SHP77 (cell line): ENCODE measurements at regions not wholly inside any gene's neighbourhood (a gene's known extent, or its start where the extent isn't known, plus 50 kb on each side); places are given as distances from the start of the nearest gene placed in this dataset.

Source experiments
- DNase-seq, 2 experiments: peaks; one replicate each; lab custom pipeline; 2025; lab: John Stamatoyannopoulos, UW

- DNase-seq, result no peak
Observed at GRCh38 chr12:123077298-123078119, 73.4 kb downstream of the PITPNM2 start.

- DNase-seq, result no peak
Observed at GRCh38 chr12:123076604-123077297, 74.1 kb downstream of the PITPNM2 start.

DNA sequence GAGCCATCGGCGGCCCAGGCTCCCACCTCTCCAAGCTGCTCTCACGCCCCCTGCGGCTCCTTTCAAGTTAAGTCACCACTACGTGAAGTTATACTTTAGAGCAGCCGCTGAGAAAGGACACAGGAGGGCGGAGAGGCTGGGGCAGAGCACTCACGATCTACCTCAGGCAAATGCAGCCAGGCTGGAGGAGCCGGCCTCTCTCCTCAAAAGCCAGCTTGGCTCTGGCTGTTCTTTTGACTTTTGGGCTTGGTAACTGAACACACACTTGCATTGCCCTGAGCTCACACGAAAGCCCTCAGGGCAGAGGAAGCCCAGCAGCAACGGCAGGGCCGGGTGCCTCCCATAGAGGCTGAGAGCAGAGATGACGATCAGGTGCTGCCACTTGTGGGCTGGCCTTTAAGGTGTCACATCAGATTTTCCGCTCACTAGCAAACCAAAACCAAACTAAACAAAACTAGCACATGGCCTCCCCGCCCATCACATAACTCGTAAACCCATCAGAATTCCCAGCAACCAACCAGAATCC is 75.2 kb downstream of the PITPNM2 start:
- DNase-seq, result no peak

DNA sequence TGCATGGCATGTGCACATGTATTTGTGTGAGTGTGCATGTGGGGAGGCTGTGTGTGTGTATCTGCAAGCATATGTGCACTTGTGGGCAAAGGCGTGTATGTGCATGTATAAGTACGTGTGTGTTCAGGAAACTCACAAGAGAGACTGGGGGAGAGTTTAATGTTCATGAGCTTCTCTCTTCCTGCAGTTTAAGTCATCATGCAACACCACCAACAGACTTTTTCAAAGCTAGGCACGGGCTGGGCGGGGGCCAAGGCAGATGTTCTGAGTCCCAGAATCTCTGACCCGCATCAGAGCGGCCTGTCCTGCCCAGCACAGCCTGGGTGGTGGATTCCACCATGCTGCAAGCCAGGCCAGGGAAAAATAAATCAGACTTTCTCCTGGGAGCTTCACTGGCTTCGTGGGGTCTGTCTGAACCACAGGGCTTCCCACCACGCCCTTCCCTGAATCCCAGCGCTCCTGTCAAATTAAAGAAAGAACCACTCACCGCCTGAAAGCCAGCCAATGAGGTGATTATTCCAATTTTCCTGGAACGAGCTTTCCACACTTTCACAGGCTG is 75.7 kb downstream of the PITPNM2 start:
- DNase-seq, result no peak

DNA sequence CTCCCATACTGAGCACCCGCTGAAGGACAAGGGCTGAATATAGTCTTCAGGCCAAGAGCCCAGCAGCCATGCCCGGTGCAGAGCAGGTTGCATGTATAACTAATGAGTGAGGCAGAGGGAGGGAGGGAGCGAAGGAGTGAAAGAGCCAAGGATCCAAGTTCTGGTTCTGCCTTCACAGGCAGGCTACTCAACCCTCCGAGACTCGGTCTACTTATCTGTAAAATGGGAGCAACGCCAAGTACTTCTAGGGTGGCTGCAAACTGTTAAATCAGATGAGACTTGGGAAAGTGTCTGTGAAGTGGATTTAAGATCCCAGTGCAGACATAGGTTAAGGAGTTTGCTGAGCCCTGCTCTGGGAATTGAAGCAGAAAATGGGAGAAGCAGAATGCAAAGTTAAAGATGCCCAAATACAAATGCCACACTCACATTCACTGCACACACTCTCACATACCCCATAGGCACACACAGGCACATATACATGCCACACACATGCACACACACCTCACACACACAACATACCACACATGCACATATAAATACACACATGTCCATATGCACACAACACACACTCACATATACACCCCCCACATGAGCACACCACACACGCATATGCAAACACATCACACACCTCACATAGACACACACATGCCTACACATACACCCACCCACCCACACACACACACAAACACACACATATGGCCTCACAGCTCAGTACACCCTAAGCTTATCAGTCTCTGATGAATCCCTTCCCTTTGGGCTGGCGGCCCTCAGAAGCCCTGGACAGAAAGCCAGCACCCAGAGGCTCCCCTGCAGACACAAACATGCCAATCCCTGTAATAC is 76.7 kb downstream of the PITPNM2 start:
- no peak for DNase-seq

- no peak for DNase-seq
Observed at GRCh38 chr12:123073292-123073691, 77.6 kb downstream of the PITPNM2 start.

DNA sequence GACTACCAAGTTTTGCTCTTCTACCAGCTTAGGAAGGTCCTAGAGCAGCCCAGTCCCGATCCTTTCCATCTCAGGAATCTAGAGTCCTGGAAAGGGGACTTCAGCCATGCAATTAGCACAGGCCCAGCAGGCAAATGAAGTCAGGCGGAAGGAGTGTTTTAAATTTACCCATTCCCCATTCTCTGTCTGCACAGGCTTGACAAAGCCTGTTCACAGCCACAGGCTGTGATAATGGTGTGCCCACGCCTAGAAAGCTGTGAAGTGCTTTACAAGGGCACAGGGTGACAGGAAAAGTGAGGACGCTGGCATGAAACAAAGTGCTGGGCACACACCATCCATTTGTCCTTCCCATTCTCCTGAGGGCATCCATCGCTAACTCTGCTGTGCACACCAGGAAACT is 79.0 kb downstream of the PITPNM2 start:
- no peak for DNase-seq

- DNase-seq, result no peak
Observed at GRCh38 chr12:123071099-123071800, 79.6 kb downstream of the PITPNM2 start.

- no peak for DNase-seq
Observed at GRCh38 chr12:123070267-123071081, 80.4 kb downstream of the PITPNM2 start.

DNA sequence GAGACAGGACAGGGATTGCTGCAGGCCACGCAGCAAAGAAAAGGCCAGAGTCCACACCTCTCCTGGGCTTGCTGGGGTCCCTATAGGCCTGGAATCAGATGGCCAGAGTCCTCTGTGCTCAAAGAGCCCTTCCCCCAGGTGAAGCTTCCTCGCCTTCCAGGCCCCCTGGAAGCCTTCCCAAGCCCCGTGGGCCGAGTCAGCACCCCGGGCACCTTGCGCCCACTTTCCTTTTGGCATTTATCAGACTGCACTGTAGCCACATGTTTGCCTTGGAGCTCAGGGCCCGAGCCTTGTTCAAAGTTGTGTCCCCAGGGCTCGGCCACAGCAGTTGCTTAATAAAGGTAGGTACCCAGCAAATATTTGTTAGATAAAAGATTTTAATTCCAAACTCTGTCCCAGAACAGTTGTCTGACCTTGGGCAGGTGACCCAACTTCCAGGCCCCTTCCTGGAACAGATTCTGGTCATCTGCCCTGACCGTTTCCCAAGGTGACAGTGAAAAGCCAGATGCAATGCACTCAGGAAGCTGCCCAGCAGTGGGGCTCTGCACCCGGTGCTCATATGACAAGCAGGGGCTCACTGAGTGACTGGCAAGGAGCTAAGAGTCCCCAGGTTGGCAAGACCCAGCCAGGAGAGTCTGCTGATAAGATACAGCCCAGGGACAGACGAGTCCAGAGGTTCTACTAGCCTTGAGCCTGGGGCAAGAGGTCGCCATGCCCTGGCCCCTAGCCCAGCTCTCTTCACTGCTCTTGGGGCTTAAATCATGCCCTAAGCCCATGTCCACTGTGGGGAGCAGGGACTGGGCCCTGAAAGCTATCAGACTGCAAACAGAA is 81.2 kb downstream of the PITPNM2 start:
- no peak for DNase-seq

DNA sequence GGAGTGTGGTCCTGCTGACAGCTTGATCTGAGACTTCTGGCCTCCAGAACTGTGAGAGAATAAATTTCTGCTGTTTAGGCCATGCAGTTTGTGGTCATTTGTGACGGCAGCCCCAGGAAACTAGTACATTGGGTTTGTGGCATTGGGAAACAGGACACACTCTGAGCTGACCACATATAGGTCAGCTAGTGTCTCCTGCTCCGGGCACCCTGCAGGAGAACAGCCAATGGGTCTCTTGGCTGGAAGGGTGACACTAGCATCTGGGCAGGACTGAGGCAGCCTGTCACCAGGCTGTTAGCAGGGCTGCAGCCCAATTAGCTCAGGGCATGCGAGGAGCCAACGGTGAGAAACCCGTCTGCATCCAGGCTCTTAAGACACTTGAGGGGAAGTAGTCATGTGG is 83.2 kb downstream of the PITPNM2 start:
- no peak for DNase-seq

- DNase-seq, result no peak
Observed at GRCh38 chr12:123066384-123066710, 84.5 kb downstream of the PITPNM2 start.

GRCh38 chr12:123065676-123066383 is 85.1 kb downstream of the PITPNM2 start:
- no peak for DNase-seq

- peak; percentile 40 to 78 for DNase-seq
Observed at GRCh38 chr12:123064885-123065619, 84.6 kb downstream of the ARL6IP4 start.

- no peak for DNase-seq
Observed at GRCh38 chr12:123064366-123064765, 83.9 kb downstream of the ARL6IP4 start.

DNA sequence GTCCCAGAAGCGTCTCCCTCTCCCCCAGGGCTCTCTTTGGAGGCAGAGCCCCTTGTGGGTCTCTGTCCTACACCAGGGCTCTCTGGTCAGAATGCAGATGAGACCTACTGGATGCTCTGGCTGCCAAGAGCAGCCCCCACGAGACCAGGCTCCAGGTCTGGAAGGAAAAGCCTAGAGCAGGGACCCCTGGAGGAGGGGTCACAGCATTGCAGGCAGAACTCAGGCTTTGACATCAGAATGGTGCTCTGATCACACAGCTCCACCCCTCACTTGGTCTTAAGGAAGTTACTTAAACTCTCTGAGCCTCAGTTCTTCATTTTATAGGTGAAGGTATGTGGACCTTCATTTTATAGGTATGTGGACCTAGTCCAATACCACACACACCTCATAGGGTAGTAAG is 83.1 kb downstream of the ARL6IP4 start:
- no peak for DNase-seq

- no peak for DNase-seq
Observed at GRCh38 chr12:123062681-123063486, 82.4 kb downstream of the ARL6IP4 start.
